Hepatocyte (in vitro differentiated cells): ENCODE measurements at regions not wholly inside any gene's neighbourhood (a gene's known extent, or its start where the extent isn't known, plus 50 kb on each side); places are given as distances from the start of the nearest gene placed in this dataset.

Source experiments
- DNase-seq: peaks from one replicate; pipeline ENCODE4 v3.0.0-alpha.2; 2016; ENCODE audit warnings: low spot score
- H2AFZ ChIP-seq: fragments of 200-600 bp; sonication (generic); 2 replicates; pipeline ENCODE4 v1.6.0; 2016; ENCODE audit warnings: antibody characterized with exemption, mild to moderate bottlenecking
- H3K27ac ChIP-seq: fragments of 200-600 bp; sonication (generic); 2 replicates; pipeline ENCODE4 v1.5.1; 2016; ENCODE audit warnings: mild to moderate bottlenecking
- H3K27me3 ChIP-seq: fragments of 200-600 bp; sonication (generic); 2 replicates; pipeline ENCODE4 v1.6.1; 2016
- H3K36me3 ChIP-seq: fragments of 200-600 bp; sonication (generic); replicated peaks from 2 replicates; pipeline ENCODE4 v1.5.1; 2016; ENCODE audit warnings: low read depth; ENCODE audit not compliant: insufficient read depth
- H3K4me1 ChIP-seq: fragments of 200-600 bp; sonication (generic); 2 replicates; pipeline ENCODE4 v1.5.1; 2016; ENCODE audit warnings: mild to moderate bottlenecking, moderate library complexity; ENCODE audit not compliant: insufficient read depth
- H3K4me2 ChIP-seq: fragments of 200-600 bp; sonication (generic); 2 replicates; pipeline ENCODE4 v1.6.0; 2016
- H3K4me3 ChIP-seq: fragments of 200-600 bp; sonication (generic); 2 replicates; pipeline ENCODE4 v1.5.1; 2016; ENCODE audit warnings: mild to moderate bottlenecking
- H3K79me2 ChIP-seq: fragments of 200-600 bp; sonication (generic); 2 replicates; pipeline ENCODE4 v1.6.0; 2017; ENCODE audit warnings: mild to moderate bottlenecking
- H3K9me2 ChIP-seq: fragments of 200-600 bp; sonication (generic); replicated peaks from 2 replicates; pipeline ENCODE4 v1.6.0; 2017; ENCODE audit warnings: mild to moderate bottlenecking; ENCODE audit not compliant: insufficient read depth
- H3K9me3 ChIP-seq: fragments of 200-600 bp; sonication (generic); 2 replicates; pipeline ENCODE4 v1.5.1; 2016; ENCODE audit warnings: low read depth, mild to moderate bottlenecking
- H4K20me1 ChIP-seq: fragments of 200-600 bp; sonication (generic); 2 replicates; pipeline ENCODE4 v1.6.0; 2016; ENCODE audit warnings: mild to moderate bottlenecking; ENCODE audit not compliant: insufficient read depth, poor library complexity, severe bottlenecking
- CTCF ChIP-seq: fragments of 200-600 bp; sonication (generic); IDR thresholded peaks from 2 replicates; pipeline ENCODE4 v1.5.1; 2016; ENCODE audit warnings: antibody characterized with exemption, mild to moderate bottlenecking; ENCODE audit not compliant: poor library complexity
- EZH2 ChIP-seq: fragments of 200-600 bp; sonication (generic); IDR thresholded peaks from 2 replicates; pipeline ENCODE4 v1.6.1; 2016; ENCODE audit warnings: antibody characterized with exemption, mild to moderate bottlenecking, borderline replicate concordance
- EZH2phosphoT487 ChIP-seq: fragments of 200-600 bp; sonication (generic); IDR thresholded peaks from one replicate; pipeline ENCODE4 v1.6.1; 2018; ENCODE audit warnings: antibody characterized with exemption, mild to moderate bottlenecking, low read depth, moderate library complexity; ENCODE audit not compliant: unreplicated experiment, severe bottlenecking
- WGBS: methylation state at CpG from one replicate; pipeline ENCODE4 v1.1.6; 2016; ENCODE audit warnings: low lambda C conversion rate; ENCODE audit errors: missing lambda C conversion rate; 5-methylcytosine and 5-hydroxymethylcytosine counted together

DNA sequence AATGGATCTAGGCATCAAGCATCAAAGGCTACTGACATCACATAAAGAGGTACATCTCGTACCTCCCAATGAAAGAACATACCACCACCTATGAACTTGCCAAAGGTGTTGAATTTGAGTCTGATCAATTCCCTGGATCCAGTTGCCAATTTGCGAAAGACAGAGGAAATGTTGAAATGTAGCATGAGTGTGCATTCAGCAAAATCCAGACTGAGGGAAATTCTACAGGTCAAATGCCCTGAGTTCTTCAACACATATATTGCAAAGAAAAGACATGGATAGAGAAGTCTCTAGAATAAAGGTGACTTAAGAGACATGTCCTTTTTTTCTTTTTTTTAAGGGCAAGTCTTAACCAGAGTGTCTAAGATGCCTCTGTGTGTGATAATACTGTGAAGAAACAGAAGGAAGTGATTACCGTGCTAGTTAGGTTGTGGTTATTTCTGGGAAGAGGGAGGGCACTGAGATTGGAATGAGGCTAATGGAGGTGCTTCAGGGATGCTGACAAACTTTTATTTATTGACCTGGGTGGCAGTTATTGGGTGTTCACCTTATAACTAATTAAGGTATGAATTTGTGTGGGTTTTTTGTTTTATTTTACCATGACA is 128.7 kb downstream of the SAMD9 start:
- Histone ChIP-seq H3K4me3 (no peak overlapping the region), H3K9me2 (no peaks in the 10 kb centered on the region), H3K4me2 (no peak overlapping the region), H3K27ac (no peak overlapping the region), H2AFZ (no peak overlapping the region), H3K4me1 (no peaks in the 10 kb centered on the region), H4K20me1 (no peaks in the 10 kb centered on the region), H3K9me3 (no peaks in the 10 kb centered on the region), H3K79me2 (no peaks in the 10 kb centered on the region), H3K36me3 (no peaks in the 10 kb centered on the region), H3K27me3 (no peaks in the 10 kb centered on the region)
- no peak for DNase-seq
- TF ChIP-seq CTCF (no peak), EZH2phosphoT487 (no peak), EZH2 (no peak)
- WGBS: 64% methylated on average over 3 of the region's 3 CpGs

DNA sequence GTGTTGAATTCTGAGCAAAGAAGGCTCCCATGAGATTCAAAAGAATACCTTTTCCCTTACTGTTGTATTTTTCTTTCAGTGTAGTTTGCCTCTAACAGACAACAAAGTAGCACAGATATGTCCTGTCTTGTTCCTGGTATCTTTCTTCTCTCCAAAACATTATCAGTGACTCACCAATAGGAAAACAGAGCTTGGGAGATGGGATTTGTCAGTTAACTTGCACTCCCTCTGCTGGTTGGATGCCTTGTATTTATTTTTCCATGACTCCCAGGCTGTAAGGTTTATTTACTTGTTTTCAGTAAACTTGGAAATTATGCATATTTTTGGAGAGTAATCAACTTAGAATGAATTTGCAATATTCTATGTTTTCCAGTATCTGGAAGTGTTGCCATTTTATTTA is 129.7 kb downstream of the SAMD9 start:
- no peaks in the 10 kb centered on the region for H3K9me2 ChIP-seq
- H3K27me3 ChIP-seq: no peaks in the 10 kb centered on the region
- no peak overlapping the region for H3K4me3 ChIP-seq
- DNase-seq: peak; percentile 51
- no peaks in the 10 kb centered on the region for H3K9me3 ChIP-seq
- H4K20me1 ChIP-seq: no peaks in the 10 kb centered on the region
- TF ChIP-seq CTCF (peak; percentile 46), EZH2phosphoT487 (no peak)
- H3K4me2 ChIP-seq: no peak overlapping the region
- peak overlapping the region; percentile 8 for H2AFZ ChIP-seq
- H3K4me1 ChIP-seq: no peaks in the 10 kb centered on the region
- H3K27ac ChIP-seq: no peak overlapping the region
- no peaks in the 10 kb centered on the region for H3K79me2 ChIP-seq
- no peaks in the 10 kb centered on the region for H3K36me3 ChIP-seq

DNA sequence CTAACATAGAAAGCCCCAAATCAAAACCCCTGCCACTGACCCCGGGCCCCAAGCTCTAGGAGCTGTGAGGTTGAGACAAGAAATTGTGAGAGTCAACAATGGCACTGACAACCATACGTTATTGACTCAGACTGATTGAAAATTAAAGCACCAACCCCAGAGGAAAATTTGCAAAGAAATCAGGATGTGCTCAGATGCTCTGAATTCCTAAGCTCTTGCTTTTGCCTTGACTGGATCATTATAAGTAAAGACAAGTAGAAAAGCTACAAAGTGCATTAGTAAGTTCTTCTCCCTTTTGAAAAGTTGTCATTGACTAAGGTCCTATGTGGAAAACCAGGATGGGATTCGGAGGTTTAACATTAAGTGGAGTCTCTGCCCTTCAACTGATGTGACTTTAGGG is 130.2 kb downstream of the SAMD9 start:
- H2AFZ ChIP-seq: peak overlapping the region; percentile 8
- no peak overlapping the region for H3K4me2 ChIP-seq
- H3K9me3 ChIP-seq: no peaks in the 10 kb centered on the region
- TF ChIP-seq EZH2 (no peak), CTCF (no peak), EZH2phosphoT487 (no peak)
- no peaks in the 10 kb centered on the region for H3K4me1 ChIP-seq
- H3K9me2 ChIP-seq: no peaks in the 10 kb centered on the region
- 84% methylated on average over 3 of the region's 3 CpGs for WGBS
- H3K79me2 ChIP-seq: no peaks in the 10 kb centered on the region
- H3K36me3 ChIP-seq: no peaks in the 10 kb centered on the region
- no peak overlapping the region for H3K4me3 ChIP-seq
- H3K27me3 ChIP-seq: no peaks in the 10 kb centered on the region
- H3K27ac ChIP-seq: no peak overlapping the region
- no peak for DNase-seq
- H4K20me1 ChIP-seq: no peaks in the 10 kb centered on the region

DNA sequence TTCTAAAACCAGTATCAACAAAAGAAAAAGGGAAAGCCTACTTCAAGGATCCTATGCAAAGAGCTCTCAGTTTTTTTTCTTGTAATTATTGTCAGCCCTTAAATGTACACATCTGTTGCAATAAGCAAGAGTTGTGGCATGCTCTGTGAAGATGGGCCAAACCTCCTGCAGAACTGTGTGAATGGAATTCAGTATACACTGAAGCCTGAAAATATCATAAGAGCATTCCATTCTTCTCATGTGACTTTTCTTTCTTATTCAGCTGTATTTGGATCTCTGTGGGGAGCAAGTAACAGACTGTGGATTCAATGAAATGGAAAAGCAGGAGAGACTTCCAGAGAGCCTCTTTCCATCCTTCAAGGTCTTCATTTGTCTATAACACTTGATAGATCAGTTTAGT is 130.7 kb downstream of the SAMD9 start:
- no peaks in the 10 kb centered on the region for H3K79me2 ChIP-seq
- no peaks in the 10 kb centered on the region for H3K36me3 ChIP-seq
- no peak overlapping the region for H3K4me2 ChIP-seq
- DNase-seq: no peak
- H3K4me1 ChIP-seq: no peaks in the 10 kb centered on the region
- no peaks in the 10 kb centered on the region for H3K9me2 ChIP-seq
- H3K27me3 ChIP-seq: no peaks in the 10 kb centered on the region
- no peaks in the 10 kb centered on the region for H3K9me3 ChIP-seq
- no peaks in the 10 kb centered on the region for H4K20me1 ChIP-seq
- TF ChIP-seq EZH2phosphoT487 (no peak), CTCF (no peak), EZH2 (no peak)
- no peak overlapping the region for H3K4me3 ChIP-seq
- H3K27ac ChIP-seq: no peak overlapping the region
- H2AFZ ChIP-seq: no peak overlapping the region
